Stimulated activated naive CD8-positive, alpha-beta T cell treated with anti-CD3 and anti-CD28 coated beads, Interleukin-15, Interleukin-2, amounts not matched to agents 100 U/mL and 50 U/mL, for 24 hours (primary cell): ENCODE measurements at regions not wholly inside any gene's neighbourhood (a gene's known extent, or its start where the extent isn't known, plus 50 kb on each side); places are given as distances from the start of the nearest gene placed in this dataset.
"Not testable (repeated sequence)": the region's sequence is repeated elsewhere in the genome, so short reads cannot be mapped to it uniquely, and the experiment has no call there.

Experiments
- ATAC-seq: fragments of 150-1000 bp; cut with Tn5 transposase; one replicate; pipeline ENCODE4 v1.10.0; 2021
- DNase-seq: peaks from one replicate; pipeline ENCODE4 v3.0.0; 2021

- ATAC-seq: no peak
- no peak for DNase-seq
Observed at GRCh38 chr1:171397851-171398469, 84.0 kb downstream of the FMO4 start.

GRCh38 chr1:171403393-171403792 is 81.9 kb upstream of the PRRC2C start:
- DNase-seq (no peak), ATAC-seq (no peak)

DNA sequence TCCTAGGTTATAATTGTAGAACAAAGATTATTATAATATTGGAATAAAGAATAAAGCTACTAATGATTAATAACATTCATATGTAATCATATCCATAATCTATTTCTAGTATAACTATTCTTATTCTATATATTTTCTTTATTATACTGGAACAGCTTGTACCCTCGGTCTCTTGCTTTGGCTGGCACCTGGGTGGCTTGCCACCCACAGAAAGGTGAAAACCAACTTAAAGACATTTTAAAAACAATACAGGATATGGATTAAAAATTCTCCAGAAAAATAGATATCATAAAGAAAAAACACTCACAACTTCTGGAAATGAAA is 80.0 kb upstream of the PRRC2C start:
- ATAC-seq: no peak
- DNase-seq: no peak

DNA sequence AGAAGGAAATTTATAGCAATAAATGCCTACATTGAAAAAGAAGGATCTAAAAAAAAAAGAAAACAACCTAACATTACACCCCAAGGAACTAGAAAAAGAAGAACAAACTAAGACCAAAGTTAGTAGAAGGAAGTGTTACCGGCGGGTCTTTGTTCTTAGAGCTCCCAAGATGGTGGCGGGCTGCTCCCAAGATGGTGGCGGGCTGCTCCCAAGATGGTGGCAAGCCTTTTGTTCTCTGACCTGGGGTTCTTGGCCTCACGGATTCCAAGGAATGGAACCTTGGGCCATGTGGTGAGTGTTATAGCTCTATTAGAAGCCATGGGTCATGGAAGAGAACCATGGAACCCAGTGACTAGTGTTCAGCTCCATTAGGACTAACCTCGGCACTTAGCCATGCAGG is 71.8 kb upstream of the PRRC2C start:
- DNase-seq: not testable (repeated sequence)

DNA sequence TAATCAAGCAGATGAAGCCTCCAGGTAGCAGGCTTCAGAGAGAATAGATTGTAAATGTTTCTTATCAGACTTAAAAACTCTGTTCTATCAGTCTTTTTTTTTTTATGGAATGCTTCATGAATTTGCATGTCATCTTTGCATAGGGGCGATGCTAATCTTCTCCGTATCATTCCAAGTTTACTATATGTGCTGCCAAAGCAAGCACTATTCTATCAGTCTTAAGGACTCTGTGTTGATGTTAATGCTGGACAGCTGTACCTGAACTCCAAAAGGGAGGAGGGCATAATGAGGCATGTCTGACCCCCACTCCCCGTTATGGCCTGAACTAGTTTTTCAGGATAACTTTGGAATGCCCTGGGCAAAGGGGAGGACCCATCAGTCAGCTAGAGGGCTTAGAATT is 66.8 kb upstream of the PRRC2C start:
- ATAC-seq (no peak), DNase-seq (no peak)

More for the DNA sequence above, 71.8 kb upstream of the PRRC2C start:
- not testable (repeated sequence) for ATAC-seq

GRCh38 chr1:171420810-171421209 is 64.5 kb upstream of the PRRC2C start:
- ATAC-seq (peak; percentile 66), DNase-seq (no peak)

- DNase-seq (no peak), ATAC-seq (no peak)
Observed at GRCh38 chr1:171421413-171422020, 63.8 kb upstream of the PRRC2C start.

DNA sequence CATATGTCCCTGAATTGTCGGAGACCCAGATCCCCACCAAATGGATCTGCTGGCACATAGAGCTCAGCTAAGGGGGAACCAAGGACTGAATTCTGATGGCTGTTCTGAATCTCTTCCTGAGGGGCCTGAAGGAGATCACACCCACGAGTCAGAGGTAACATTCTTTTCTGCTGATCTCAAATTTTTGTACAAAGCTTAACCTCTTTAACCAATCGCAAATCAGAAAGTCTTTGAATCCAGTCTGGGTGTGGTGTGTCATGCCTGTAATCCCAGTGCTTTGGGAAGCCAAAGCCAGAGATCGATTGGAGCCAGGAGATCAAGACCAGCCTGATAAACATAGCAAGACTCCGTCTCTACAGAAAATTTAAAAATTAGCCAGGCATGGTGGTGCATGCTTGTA is 62.8 kb upstream of the PRRC2C start:
- ATAC-seq: no peak
- no peak for DNase-seq

DNA sequence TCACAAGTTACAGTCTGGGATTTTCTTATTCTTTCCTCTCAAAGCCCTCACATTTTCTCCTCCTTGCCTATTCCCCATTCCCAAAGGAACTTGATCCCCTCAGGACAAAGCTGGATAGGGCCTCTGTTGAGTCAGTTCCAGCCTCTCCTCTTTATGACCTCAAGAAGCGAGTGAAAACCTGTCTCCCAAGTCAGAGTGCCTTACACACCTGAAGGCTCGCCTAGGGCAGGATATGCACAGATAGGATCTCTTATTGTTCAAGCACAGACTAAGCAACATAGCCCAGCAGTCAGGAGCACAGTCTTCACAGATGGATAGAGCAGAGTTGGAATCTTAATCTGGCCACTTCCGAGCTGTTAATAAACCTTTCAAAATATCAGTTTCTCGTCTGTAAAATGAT is 60.8 kb upstream of the PRRC2C start:
- no peak for DNase-seq
- ATAC-seq: no peak

DNA sequence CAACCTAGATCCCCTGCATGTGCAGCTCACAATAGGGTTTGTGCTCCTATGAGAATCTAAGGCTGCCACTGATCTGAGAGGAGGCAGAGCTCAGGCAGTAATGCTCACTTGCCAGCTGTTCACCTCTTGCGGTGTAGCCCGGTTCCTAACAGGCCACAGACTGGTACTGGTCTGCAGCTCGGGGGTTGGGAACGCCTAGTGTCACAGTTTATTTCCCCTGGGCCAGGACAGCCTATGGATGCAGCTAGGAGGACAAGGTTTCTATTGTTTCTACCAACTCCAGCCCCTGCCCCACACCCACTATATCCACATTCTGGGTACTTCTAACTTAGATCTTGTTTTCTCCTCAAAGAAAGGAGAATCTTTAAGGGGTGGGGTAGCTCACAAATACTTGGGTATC is 58.7 kb upstream of the PRRC2C start:
- ATAC-seq (no peak), DNase-seq (no peak)

DNA sequence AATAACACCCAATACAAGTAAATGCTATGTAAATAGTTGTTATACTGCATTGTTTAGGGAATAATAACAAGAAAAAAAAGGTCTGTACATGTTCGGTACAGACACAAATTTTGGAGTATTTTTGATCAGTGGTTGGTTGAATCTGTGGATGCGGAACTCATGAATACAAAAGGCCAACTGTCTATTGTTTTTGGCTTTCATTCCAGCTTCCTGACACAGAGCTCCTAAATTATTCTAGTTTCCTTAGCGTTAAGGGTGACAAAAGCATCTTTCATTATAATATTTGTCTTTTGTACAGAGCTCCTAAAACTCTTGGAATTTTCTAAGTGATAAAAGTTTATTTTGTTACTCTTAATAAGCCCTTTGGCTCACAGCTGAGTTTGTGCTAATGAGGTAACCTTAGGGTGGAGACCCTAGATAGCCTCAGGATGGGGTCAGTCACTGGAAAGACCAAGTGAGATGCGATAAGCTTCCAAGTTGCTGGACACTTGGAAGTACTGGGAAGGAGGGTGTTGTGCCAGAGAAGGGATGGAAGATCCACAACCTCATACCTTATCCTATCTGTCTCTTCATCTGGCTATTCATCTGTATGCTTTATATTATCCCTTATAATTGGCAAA is 57.4 kb upstream of the PRRC2C start:
- DNase-seq: no peak
- ATAC-seq: no peak

DNA sequence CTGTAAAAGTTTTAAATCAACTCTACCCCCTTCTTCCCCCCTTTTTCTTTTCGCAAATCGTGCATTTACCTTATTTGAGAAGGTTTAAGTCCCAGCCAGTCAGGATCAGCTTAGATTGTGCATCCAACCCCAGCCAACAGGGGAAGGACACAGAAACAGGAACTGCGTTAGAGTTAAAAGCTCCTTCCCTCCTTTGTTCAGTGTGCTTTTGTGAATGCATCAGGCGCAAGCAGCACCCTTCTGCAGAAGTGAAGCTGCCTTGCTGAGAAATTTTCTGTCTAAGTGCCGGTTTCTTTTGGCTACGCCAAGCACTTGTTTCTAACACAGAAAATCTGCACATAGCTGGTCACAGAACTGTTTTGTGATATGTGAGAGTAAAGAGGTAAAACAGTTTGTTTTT is 56.2 kb upstream of the PRRC2C start:
- DNase-seq (no peak), ATAC-seq (no peak)

GRCh38 chr1:171431994-171432393 is 53.3 kb upstream of the PRRC2C start:
- ATAC-seq (no peak), DNase-seq (no peak)

GRCh38 chr1:171432473-171432872 is 52.9 kb upstream of the PRRC2C start:
- DNase-seq: no peak
- no peak for ATAC-seq

GRCh38 chr1:171433451-171433850 is 51.9 kb upstream of the PRRC2C start:
- no peak for DNase-seq
- ATAC-seq: no peak

DNA sequence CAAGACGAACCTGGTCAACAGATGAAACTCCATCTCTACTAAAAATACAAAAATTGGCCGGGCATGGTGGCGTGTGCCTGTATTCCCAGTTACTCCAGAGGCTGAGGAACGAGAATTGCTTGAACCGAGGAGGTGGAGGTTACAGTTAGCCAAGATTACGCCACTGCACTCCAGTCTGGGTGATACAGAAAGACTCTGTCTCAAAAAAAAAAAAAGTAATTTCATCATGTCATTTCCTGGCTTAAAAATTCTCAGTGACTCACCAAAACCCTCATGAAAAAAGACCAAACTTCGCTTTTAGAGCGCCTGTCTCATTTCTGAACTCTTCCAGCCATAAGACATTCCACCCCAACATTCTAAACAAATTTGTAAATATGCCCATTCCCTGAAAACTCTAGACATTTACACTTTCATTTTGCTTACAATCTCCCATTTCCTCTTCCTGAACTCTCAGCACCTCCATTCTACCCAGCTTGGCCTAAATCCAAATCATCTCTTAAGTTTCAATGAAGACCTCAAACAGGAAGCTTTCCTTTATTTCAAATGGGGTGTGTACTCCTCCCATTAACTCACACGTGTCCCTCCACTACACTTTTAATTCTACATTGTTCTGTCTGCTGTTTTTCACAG is 50.5 kb upstream of the PRRC2C start:
- DNase-seq (no peak), ATAC-seq (no peak)
